ENCODE measurements at regions not wholly inside any gene's neighbourhood (a gene's known extent, or its start where the extent isn't known, plus 50 kb on each side); places are given as distances from the start of the nearest gene placed in this dataset.

- TF ChIP-seq CTCF (IDR thresholded peaks at IDR 0.05; ENCODE audit: insufficient read depth, low read depth, low read length) (no peak), EZH2 (IDR thresholded peaks at IDR 0.05; ENCODE audit: insufficient read depth, low read length) (no peak)
Observed at GRCh38 chr17:5976251-5976650, 93.9 kb upstream of the WSCD1 start.
